Naive thymus-derived CD4-positive, alpha-beta T cell (primary cell): ENCODE measurements at regions not wholly inside any gene's neighbourhood (a gene's known extent, or its start where the extent isn't known, plus 50 kb on each side); places are given as distances from the start of the nearest gene placed in this dataset.
"Not testable (repeated sequence)": the region's sequence is repeated elsewhere in the genome, so short reads cannot be mapped to it uniquely, and the experiment has no call there.

Experiments used
- ATAC-seq: fragments of 150-1000 bp; cut with Tn5 transposase; 2 replicates; pipeline ENCODE4 v1.10.0; 2021; ENCODE audit warnings: mild to moderate bottlenecking, moderate library complexity
- CTCF ChIA-PET: fragments of 350-600 bp; sonication (Branson Sonifier 250); formaldehyde crosslinking; loops from one replicate; lab custom pipeline; 2021; ENCODE audit warnings: antibody characterized with exemption; lab: Charles Lee
- POLR2A ChIA-PET: fragments of 350-600 bp; sonication (Branson Sonifier 250); formaldehyde crosslinking; loops from one replicate; lab custom pipeline; 2021; ENCODE audit warnings: antibody characterized with exemption, inconsistent platforms; lab: Charles Lee
- DNase-seq, 9 donors: peaks; one replicate each; pipeline versions ENCODE4 v3.0.0 to v3.0.0-alpha.2; 2020 to 2022; ENCODE audit warnings: mixed read lengths in 1 of 9
- H3K27ac ChIP-seq: one replicate; pipeline ENCODE4 v1.7.0; 2013; ENCODE audit warnings: mild to moderate bottlenecking, low read depth, low read length, moderate library complexity
- H3K27me3 ChIP-seq, 2 donors: one replicate each; pipeline ENCODE4 v1.7.0; 2013; ENCODE audit warnings: low read length in 2 of 2, mild to moderate bottlenecking in 2 of 2, moderate library complexity in 2 of 2; ENCODE audit not compliant: control insufficient read depth in 2 of 2, insufficient read depth in 2 of 2
- H3K36me3 ChIP-seq, 3 experiments: 1 replicate in 2 of 3; 2 replicates in 1 of 3; pipeline ENCODE4 v1.7.0; 2013; ENCODE audit warnings: low read length in 3 of 3, mild to moderate bottlenecking in 3 of 3, moderate library complexity in 1 of 3; ENCODE audit not compliant: insufficient read depth in 3 of 3, control insufficient read depth in 2 of 3
- H3K4me1 ChIP-seq, 2 donors: one replicate each; pipeline ENCODE4 v1.7.0; 2013; ENCODE audit warnings: low read length in 2 of 2, mild to moderate bottlenecking in 2 of 2, moderate library complexity in 1 of 2; ENCODE audit not compliant: control insufficient read depth in 2 of 2, insufficient read depth in 2 of 2
- H3K4me3 ChIP-seq: 2 replicates; pipeline ENCODE4 v1.7.0; 2013; ENCODE audit warnings: mild to moderate bottlenecking, low read length
- H3K9me3 ChIP-seq, 3 experiments: 1 replicate in 2 of 3; 2 replicates in 1 of 3; pipeline ENCODE4 v1.7.0; 2013; ENCODE audit warnings: low read length in 3 of 3; ENCODE audit not compliant: control insufficient read depth in 2 of 3
- H3K27ac Mint-ChIP-seq, 9 donors: one replicate each; pipeline ENCODE4 v1.8.0; 2020 to 2022; ENCODE audit warnings: mixed read lengths in 9 of 9, mild to moderate bottlenecking in 8 of 9, moderate library complexity in 5 of 9, inconsistent platforms in 2 of 9
- H3K27me3 Mint-ChIP-seq, 5 donors: one replicate each; pipeline ENCODE4 v1.8.0; 2021 to 2022; ENCODE audit warnings: mixed read lengths in 5 of 5, mild to moderate bottlenecking in 1 of 5
- H3K36me3 Mint-ChIP-seq, 5 donors: one replicate each; pipeline ENCODE4 v1.8.0; 2020 to 2022; ENCODE audit warnings: mixed read lengths in 5 of 5, mild to moderate bottlenecking in 3 of 5, inconsistent platforms in 1 of 5
- H3K4me1 Mint-ChIP-seq, 7 donors: one replicate each; pipeline ENCODE4 v1.8.0; 2020 to 2022; ENCODE audit warnings: mixed read lengths in 7 of 7, mild to moderate bottlenecking in 3 of 7, inconsistent platforms in 1 of 7
- H3K4me3 Mint-ChIP-seq, 10 donors: one replicate each; pipeline ENCODE4 v1.8.0; 2020 to 2022; ENCODE audit warnings: mild to moderate bottlenecking in 10 of 10, mixed read lengths in 10 of 10, moderate library complexity in 6 of 10, inconsistent platforms in 2 of 10
- H3K9me3 Mint-ChIP-seq, 11 donors: one replicate each; pipeline ENCODE4 v1.8.0; 2020 to 2022; ENCODE audit warnings: mixed read lengths in 11 of 11, mild to moderate bottlenecking in 4 of 11, inconsistent platforms in 1 of 11, moderate library complexity in 1 of 11
- intact Hi-C, 2 donors: fragments of 100-400 bp; cut with micrococcal nuclease; formaldehyde crosslinking; loops; one replicate each; pipeline ENCODE4 v1.15.1; 2023

- peaks cover 0 to 31% (median 8%) of the 10 kb centered on the region in 11 donors for H3K9me3 Mint-ChIP-seq
- ATAC-seq, result no peak
- H3K4me3 Mint-ChIP-seq, result no peak overlapping the region
- H3K27ac Mint-ChIP-seq, result no peak overlapping the region
- H3K27me3 ChIP-seq, result no peaks in the 10 kb centered on the region
- no peaks in the 10 kb centered on the region for H3K4me1 Mint-ChIP-seq
- CTCF ChIA-PET, result no interaction called here
- H3K9me3 ChIP-seq, result no peaks in the 10 kb centered on the region
- H3K36me3 ChIP-seq, result no peaks in the 10 kb centered on the region
- DNase-seq, result no peak
- no peaks in the 10 kb centered on the region for H3K4me1 ChIP-seq
- H3K4me3 ChIP-seq, result no peak overlapping the region
- H3K36me3 Mint-ChIP-seq, result no peaks in the 10 kb centered on the region
- H3K27me3 Mint-ChIP-seq, result no peaks in the 10 kb centered on the region
- H3K27ac ChIP-seq, result no peak overlapping the region
- POLR2A ChIA-PET, result no interaction called here
- intact Hi-C loops, result no loop called here
Measured at GRCh38 chr13:90039516-90039915, 1308.0 kb upstream of the MIR17HG start.

GRCh38 chr13:90047600-90047999 lies 1299.9 kb upstream of the MIR17HG start:
- no peaks in the 10 kb centered on the region for H3K27me3 Mint-ChIP-seq
- no peak overlapping the region for H3K27ac Mint-ChIP-seq
- POLR2A ChIA-PET, result no interaction called here
- H3K36me3 ChIP-seq, result no peaks in the 10 kb centered on the region
- CTCF ChIA-PET, result no interaction called here
- DNase-seq (no peak), ATAC-seq (no peak)
- H3K4me1 Mint-ChIP-seq, result no peaks in the 10 kb centered on the region
- H3K36me3 Mint-ChIP-seq, result no peaks in the 10 kb centered on the region
- H3K4me3 Mint-ChIP-seq, result no peak overlapping the region
- intact Hi-C loops, result no loop called here
- H3K27me3 ChIP-seq, result no peaks in the 10 kb centered on the region
- H3K27ac ChIP-seq, result no peak overlapping the region
- peaks cover 4 to 36% (median 13%) of the 10 kb centered on the region in 11 donors for H3K9me3 Mint-ChIP-seq
- no peaks in the 10 kb centered on the region for H3K4me1 ChIP-seq
- H3K9me3 ChIP-seq, result peaks cover 0 to 8% (median 0%) of the 10 kb centered on the region in 3 experiments
- no peak overlapping the region for H3K4me3 ChIP-seq

GRCh38 chr13:90049989-90050671 lies 1297.4 kb upstream of the MIR17HG start:
- CTCF ChIA-PET, result no interaction called here
- Histone ChIP-seq H3K36me3 (no peaks in the 10 kb centered on the region), H3K4me3 (no peak overlapping the region), H3K9me3 (peaks cover 0 to 8% (median 0%) of the 10 kb centered on the region in 3 experiments), H3K27ac (no peak overlapping the region), H3K4me1 (no peaks in the 10 kb centered on the region), H3K27me3 (no peaks in the 10 kb centered on the region)
- ATAC-seq (no peak), DNase-seq (no peak)
- H3K4me3 Mint-ChIP-seq, result no peak overlapping the region
- intact Hi-C loops, result no loop called here
- POLR2A ChIA-PET, result no interaction called here
- no peaks in the 10 kb centered on the region for H3K36me3 Mint-ChIP-seq
- H3K9me3 Mint-ChIP-seq, result peaks cover 0 to 28% (median 9%) of the 10 kb centered on the region in 11 donors
- H3K4me1 Mint-ChIP-seq, result no peaks in the 10 kb centered on the region
- no peaks in the 10 kb centered on the region for H3K27me3 Mint-ChIP-seq
- no peak overlapping the region for H3K27ac Mint-ChIP-seq

- Mint-ChIP-seq H3K27me3 (no peaks in the 10 kb centered on the region), H3K36me3 (no peaks in the 10 kb centered on the region), H3K9me3 (peaks cover 0 to 6% (median 0%) of the 10 kb centered on the region in 11 donors), H3K27ac (no peak overlapping the region), H3K4me3 (no peak overlapping the region), H3K4me1 (no peaks in the 10 kb centered on the region)
- ChIA-PET CTCF (no interaction called here), POLR2A (no interaction called here)
- Histone ChIP-seq H3K9me3 (no peaks in the 10 kb centered on the region), H3K36me3 (no peaks in the 10 kb centered on the region), H3K27me3 (no peaks in the 10 kb centered on the region), H3K4me3 (no peak overlapping the region), H3K4me1 (no peaks in the 10 kb centered on the region), H3K27ac (no peak overlapping the region)
- no peak for ATAC-seq
- intact Hi-C loops, result no loop called here
- no peak for DNase-seq
Measured at GRCh38 chr13:90055121-90055520, 1292.4 kb upstream of the MIR17HG start.

GRCh38 chr13:90055760-90056159 lies 1291.7 kb upstream of the MIR17HG start:
- H3K27me3 ChIP-seq, result no peaks in the 10 kb centered on the region

GRCh38 chr13:90064226-90064625 lies 1283.3 kb upstream of the MIR17HG start:
- POLR2A ChIA-PET, H3K4me1 Mint-ChIP-seq, ATAC-seq, H3K4me1 ChIP-seq, H3K9me3 ChIP-seq, H3K36me3 ChIP-seq, CTCF ChIA-PET, H3K4me3 ChIP-seq, intact Hi-C loops, H3K27ac ChIP-seq, H3K27me3 ChIP-seq, H3K4me3 Mint-ChIP-seq, DNase-seq, H3K27me3 Mint-ChIP-seq, H3K27ac Mint-ChIP-seq, H3K36me3 Mint-ChIP-seq: not testable (repeated sequence)
- peaks cover 0 to 13% (median 5%) of the 10 kb centered on the region in 11 donors for H3K9me3 Mint-ChIP-seq

More at GRCh38 chr13:90055760-90056159, 1291.7 kb upstream of the MIR17HG start:
- H3K36me3 Mint-ChIP-seq, result no peaks in the 10 kb centered on the region
- no peak for DNase-seq
- H3K27me3 Mint-ChIP-seq, result no peaks in the 10 kb centered on the region
- intact Hi-C loops, result no loop called here
- Histone ChIP-seq H3K36me3 (no peaks in the 10 kb centered on the region), H3K27ac (no peak overlapping the region), H3K4me3 (no peak overlapping the region), H3K4me1 (no peaks in the 10 kb centered on the region), H3K9me3 (no peaks in the 10 kb centered on the region)
- H3K4me1 Mint-ChIP-seq, result no peaks in the 10 kb centered on the region
- POLR2A ChIA-PET, result no interaction called here
- H3K4me3 Mint-ChIP-seq, result no peak overlapping the region
- H3K27ac Mint-ChIP-seq, result no peak overlapping the region
- CTCF ChIA-PET, result no interaction called here
- no peak for ATAC-seq
- peaks cover 0 to 9% (median 0%) of the 10 kb centered on the region in 11 donors for H3K9me3 Mint-ChIP-seq

- Histone ChIP-seq H3K4me3 (no peak overlapping the region), H3K36me3 (no peaks in the 10 kb centered on the region), H3K4me1 (no peaks in the 10 kb centered on the region), H3K27ac (no peak overlapping the region), H3K9me3 (no peaks in the 10 kb centered on the region), H3K27me3 (no peaks in the 10 kb centered on the region)
- Mint-ChIP-seq H3K36me3 (no peaks in the 10 kb centered on the region), H3K4me3 (no peak overlapping the region), H3K9me3 (peaks cover 2 to 10% (median 6%) of the 10 kb centered on the region in 11 donors), H3K4me1 (peaks cover 0 to 4% (median 0%) of the 10 kb centered on the region in 7 donors), H3K27me3 (no peaks in the 10 kb centered on the region), H3K27ac (no peak overlapping the region)
- ATAC-seq, result no peak
- POLR2A ChIA-PET, result no interaction called here
- intact Hi-C loops, result no loop called here
- CTCF ChIA-PET, result no interaction called here
- DNase-seq, result no peak
Measured at GRCh38 chr13:90068658-90069057, 1278.8 kb upstream of the MIR17HG start.
